HG03354 (cell line): ENCODE measurements at regions not wholly inside any gene's neighbourhood (a gene's known extent, or its start where the extent isn't known, plus 50 kb on each side); places are given as distances from the start of the nearest gene placed in this dataset.
A peak's percentile ranks its signal among the peaks of the same experiment; 100 is the strongest.
"Not testable (repeated sequence)": the region's sequence is repeated elsewhere in the genome, so short reads cannot be mapped to it uniquely, and the experiment has no call there.

ENCODE experiments used
- ATAC-seq: cut with Tn5 transposase; IDR thresholded peaks from one replicate; pipeline ENCODE4 v1.9.1; 2021; ENCODE audit warnings: mild to moderate bottlenecking; ENCODE audit not compliant: unreplicated experiment, poor library complexity, severe bottlenecking

GRCh38 chr3:134106580-134106979, 76.9 kb upstream of the SLCO2A1 start:
- ATAC-seq = peak; percentile 94

- ATAC-seq = peak; percentile 10
Observed at GRCh38 chr3:134105876-134106556, 76.3 kb upstream of the SLCO2A1 start.

GRCh38 chr3:134104031-134104430, 74.3 kb upstream of the SLCO2A1 start:
- ATAC-seq = no peak

- no peak for ATAC-seq
Observed at GRCh38 chr3:134103470-134103869, 73.7 kb upstream of the SLCO2A1 start.

GRCh38 chr3:134102976-134103375, 73.3 kb upstream of the SLCO2A1 start:
- no peak for ATAC-seq

- ATAC-seq = not testable (repeated sequence)
Observed at GRCh38 chr3:134096214-134096613, 66.5 kb upstream of the SLCO2A1 start.

GRCh38 chr3:134095005-134095404, 65.3 kb upstream of the SLCO2A1 start:
- no peak for ATAC-seq

- ATAC-seq = no peak
Observed at GRCh38 chr3:134094491-134094890, 64.8 kb upstream of the SLCO2A1 start.

GRCh38 chr3:134093956-134094355, 64.2 kb upstream of the SLCO2A1 start:
- ATAC-seq = no peak

GRCh38 chr3:134092208-134092701, 62.5 kb upstream of the SLCO2A1 start:
- no peak for ATAC-seq

- ATAC-seq = no peak
Observed at GRCh38 chr3:134090031-134090430, 60.3 kb upstream of the SLCO2A1 start.

GRCh38 chr3:134087060-134087974, 57.6 kb upstream of the SLCO2A1 start:
- ATAC-seq = no peak

- ATAC-seq = no peak
Observed at GRCh38 chr3:134086616-134087015, 56.9 kb upstream of the SLCO2A1 start.

GRCh38 chr3:134085034-134085775, 55.5 kb upstream of the SLCO2A1 start:
- ATAC-seq = no peak

GRCh38 chr3:134084242-134084950, 54.7 kb upstream of the SLCO2A1 start:
- no peak for ATAC-seq

- ATAC-seq = no peak
Observed at GRCh38 chr3:134083626-134084241, 54.0 kb upstream of the SLCO2A1 start.

GRCh38 chr3:134083008-134083407, 53.3 kb upstream of the SLCO2A1 start:
- ATAC-seq = no peak

- ATAC-seq = no peak
Observed at GRCh38 chr3:134082582-134082981, 52.9 kb upstream of the SLCO2A1 start.

- no peak for ATAC-seq
Observed at GRCh38 chr3:134081211-134081610, 51.5 kb upstream of the SLCO2A1 start.
